GM23338 (cell line): ENCODE measurements at regions not wholly inside any gene's neighbourhood (a gene's known extent, or its start where the extent isn't known, plus 50 kb on each side); places are given as distances from the start of the nearest gene placed in this dataset.

Source experiments
- CREB1 ChIP-seq: fragments of 250-450 bp; sonication (Bioruptor Pico); IDR thresholded peaks from 2 replicates; pipeline ENCODE4 v1.5.0; 2020; ENCODE audit warnings: low read depth, mild to moderate bottlenecking, moderate library complexity
- ETS1 ChIP-seq: IDR thresholded peaks from 2 replicates; pipeline ENCODE4 v1.6.1; 2016; ENCODE audit warnings: antibody characterized with exemption
- EZH2phosphoT487 ChIP-seq: fragments of 200-600 bp; sonication (generic); IDR thresholded peaks from one replicate; pipeline ENCODE4 v1.8.1; 2018; ENCODE audit warnings: antibody characterized with exemption; ENCODE audit not compliant: unreplicated experiment
- POLR2AphosphoS5 ChIP-seq: IDR thresholded peaks from 2 replicates; pipeline ENCODE4 v1.6.1; 2016; ENCODE audit warnings: antibody characterized with exemption, low read depth
- STAT1 ChIP-seq: IDR thresholded peaks from one replicate; pipeline ENCODE4 v1.6.1; 2016; ENCODE audit warnings: antibody characterized with exemption; ENCODE audit not compliant: unreplicated experiment
- ZNF462 ChIP-seq: fragments of 250-450 bp; sonication (Bioruptor Pico); IDR thresholded peaks from 2 replicates; pipeline ENCODE4 v1.5.0; 2020; ENCODE audit warnings: mild to moderate bottlenecking, moderate library complexity

GRCh38 chr1:29789221-29789909 lies 553.0 kb downstream of the PTPRU start (continued):
- TF ChIP-seq ZNF462 (CRISPR knock-in tag) (no peak), EZH2phosphoT487 (no peak), CREB1 (CRISPR knock-in tag) (no peak), STAT1 (no peak), ETS1 (no peak), POLR2AphosphoS5 (no peak)
